ENCODE measurements at regions not wholly inside any gene's neighbourhood (a gene's known extent, or its start where the extent isn't known, plus 50 kb on each side); places are given as distances from the start of the nearest gene placed in this dataset.

DNA sequence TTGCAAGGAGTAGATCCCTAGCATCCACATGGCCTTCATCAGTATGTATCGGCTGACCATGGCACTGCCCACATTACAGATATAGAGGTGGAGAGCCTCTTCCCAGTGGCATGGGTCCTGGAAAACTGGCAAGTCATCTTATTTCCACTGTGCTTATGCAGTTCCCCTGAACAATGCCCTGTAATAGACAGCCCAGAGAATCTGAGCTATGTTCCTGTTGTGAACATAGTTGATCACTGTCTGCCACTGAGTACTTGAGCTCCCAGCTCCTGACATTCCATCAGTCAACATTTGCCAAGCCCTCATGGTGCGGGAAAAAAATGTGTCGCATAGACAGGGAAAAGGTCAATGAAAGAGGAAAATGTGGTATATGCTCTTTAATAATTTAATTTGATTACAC is 861.9 kb downstream of the CDY2B start:
- H3K27ac Mint-ChIP-seq (ENCODE audit: unreplicated experiment), result no peak overlapping the region
- no peak for DNase-seq (ENCODE audit: low spot score)
- H3K4me1 Mint-ChIP-seq (ENCODE audit: unreplicated experiment), result no peaks in the 10 kb centered on the region
- H3K27me3 Mint-ChIP-seq (ENCODE audit: unreplicated experiment), result no peaks in the 10 kb centered on the region
- H3K36me3 Mint-ChIP-seq (ENCODE audit: low read depth, unreplicated experiment), result no peaks in the 10 kb centered on the region
- H3K4me3 Mint-ChIP-seq (ENCODE audit: unreplicated experiment), result no peak overlapping the region
- TF ChIP-seq CTCF (IDR thresholded peaks at IDR 0.05; ENCODE audit: unreplicated experiment), result no peak
- H3K9me3 Mint-ChIP-seq (ENCODE audit: unreplicated experiment), result no peaks in the 10 kb centered on the region

- TF ChIP-seq CTCF (IDR thresholded peaks at IDR 0.05; ENCODE audit: unreplicated experiment), result no peak
- Mint-ChIP-seq H3K36me3 (ENCODE audit: low read depth, unreplicated experiment) (no peaks in the 10 kb centered on the region), H3K9me3 (ENCODE audit: unreplicated experiment) (no peaks in the 10 kb centered on the region), H3K27ac (ENCODE audit: unreplicated experiment) (no peak overlapping the region), H3K4me1 (ENCODE audit: unreplicated experiment) (no peaks in the 10 kb centered on the region), H3K4me3 (ENCODE audit: unreplicated experiment) (no peak overlapping the region), H3K27me3 (ENCODE audit: unreplicated experiment) (no peaks in the 10 kb centered on the region)
- DNase-seq (ENCODE audit: low spot score), result no peak
Measured at GRCh38 chrY:16993551-16993950, 886.5 kb downstream of the CDY2B start.

GRCh38 chrY:16981776-16982175 is 898.2 kb downstream of the CDY2B start:
- no peak for DNase-seq (ENCODE audit: low spot score)
- Mint-ChIP-seq H3K4me1 (ENCODE audit: unreplicated experiment) (no peaks in the 10 kb centered on the region), H3K4me3 (ENCODE audit: unreplicated experiment) (no peak overlapping the region), H3K27me3 (ENCODE audit: unreplicated experiment) (no peaks in the 10 kb centered on the region), H3K9me3 (ENCODE audit: unreplicated experiment) (no peaks in the 10 kb centered on the region), H3K27ac (ENCODE audit: unreplicated experiment) (no peak overlapping the region), H3K36me3 (ENCODE audit: low read depth, unreplicated experiment) (no peaks in the 10 kb centered on the region)
- no peak for TF ChIP-seq CTCF (IDR thresholded peaks at IDR 0.05; ENCODE audit: unreplicated experiment)

DNA sequence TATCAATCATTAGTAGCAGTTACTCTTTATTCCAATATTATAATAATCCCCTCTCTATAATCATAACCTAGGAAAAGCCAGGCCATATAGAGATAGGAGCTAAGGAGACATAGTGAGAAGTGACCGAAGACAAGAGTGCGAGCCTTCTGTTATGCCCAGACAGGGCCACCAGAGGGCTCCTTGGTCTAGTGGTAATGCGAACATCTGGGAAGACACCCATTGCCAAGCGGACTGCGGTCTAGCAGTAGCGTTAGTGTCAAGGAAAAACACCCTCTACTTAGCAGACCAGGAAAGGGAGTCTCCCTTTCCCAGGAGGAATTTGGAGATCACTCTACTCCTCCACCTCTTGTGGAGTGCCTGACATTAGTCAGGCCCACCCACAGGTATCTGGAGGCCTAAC is 920.9 kb downstream of the CDY2B start:
- Mint-ChIP-seq H3K4me3 (ENCODE audit: unreplicated experiment) (no peak overlapping the region), H3K9me3 (ENCODE audit: unreplicated experiment) (no peaks in the 10 kb centered on the region), H3K36me3 (ENCODE audit: low read depth, unreplicated experiment) (peaks cover 4% of the 10 kb centered on the region), H3K27ac (ENCODE audit: unreplicated experiment) (no peak overlapping the region), H3K27me3 (ENCODE audit: unreplicated experiment) (peaks cover 2% of the 10 kb centered on the region), H3K4me1 (ENCODE audit: unreplicated experiment) (no peaks in the 10 kb centered on the region)
- DNase-seq (ENCODE audit: low spot score), result no peak
- TF ChIP-seq CTCF (IDR thresholded peaks at IDR 0.05; ENCODE audit: unreplicated experiment), result no peak

GRCh38 chrY:16947221-16947620 is 932.8 kb downstream of the CDY2B start:
- no peaks in the 10 kb centered on the region for H3K9me3 Mint-ChIP-seq (ENCODE audit: unreplicated experiment)
- no peaks in the 10 kb centered on the region for H3K36me3 Mint-ChIP-seq (ENCODE audit: low read depth, unreplicated experiment)
- H3K4me1 Mint-ChIP-seq (ENCODE audit: unreplicated experiment), result no peaks in the 10 kb centered on the region
- TF ChIP-seq CTCF (IDR thresholded peaks at IDR 0.05; ENCODE audit: unreplicated experiment), result no peak
- H3K27ac Mint-ChIP-seq (ENCODE audit: unreplicated experiment), result no peak overlapping the region
- H3K4me3 Mint-ChIP-seq (ENCODE audit: unreplicated experiment), result no peak overlapping the region
- no peak for DNase-seq (ENCODE audit: low spot score)
- H3K27me3 Mint-ChIP-seq (ENCODE audit: unreplicated experiment), result no peaks in the 10 kb centered on the region
